Erythroblast (primary cell): ENCODE measurements at regions not wholly inside any gene's neighbourhood (a gene's known extent, or its start where the extent isn't known, plus 50 kb on each side); places are given as distances from the start of the nearest gene placed in this dataset.
"Not testable (repeated sequence)": the region's sequence is repeated elsewhere in the genome, so short reads cannot be mapped to it uniquely, and the experiment has no call there.

Source experiments
- DNase-seq, 2 experiments: peaks; one replicate each; lab custom pipeline; 2025; lab: John Stamatoyannopoulos, UW
- GATA1 ChIP-seq: IDR thresholded peaks from 2 replicates; pipeline ENCODE4 v1.6.1; 2011; ENCODE audit warnings: low read depth, mild to moderate bottlenecking, control low read depth, low read length, moderate library complexity
- POLR2A ChIP-seq: IDR thresholded peaks from 2 replicates; pipeline ENCODE4 v1.6.1; 2011; ENCODE audit warnings: mild to moderate bottlenecking, low read length

DNA sequence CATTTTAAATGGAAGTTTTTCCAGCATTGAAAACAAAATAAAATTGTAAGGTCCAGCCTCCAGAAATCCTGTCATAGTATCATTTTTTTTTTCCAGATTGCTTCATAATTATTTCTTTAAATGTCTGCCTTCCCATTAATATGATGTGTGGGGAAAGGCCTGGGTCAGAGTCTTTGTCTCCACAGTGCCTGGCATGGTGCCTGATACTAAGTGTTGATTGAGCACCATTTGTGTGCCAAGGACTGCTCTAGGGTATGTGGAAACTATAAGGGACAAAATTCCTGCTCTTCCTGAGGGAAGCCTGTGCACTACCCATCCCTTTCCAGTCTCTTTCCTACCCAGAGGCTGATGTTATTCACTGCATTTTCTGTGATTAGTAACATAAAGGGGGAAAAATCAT, 53.1 kb upstream of the BEND4 start:
- no peak for DNase-seq
- TF ChIP-seq GATA1, result no peak
- TF ChIP-seq POLR2A, result no peak

DNA sequence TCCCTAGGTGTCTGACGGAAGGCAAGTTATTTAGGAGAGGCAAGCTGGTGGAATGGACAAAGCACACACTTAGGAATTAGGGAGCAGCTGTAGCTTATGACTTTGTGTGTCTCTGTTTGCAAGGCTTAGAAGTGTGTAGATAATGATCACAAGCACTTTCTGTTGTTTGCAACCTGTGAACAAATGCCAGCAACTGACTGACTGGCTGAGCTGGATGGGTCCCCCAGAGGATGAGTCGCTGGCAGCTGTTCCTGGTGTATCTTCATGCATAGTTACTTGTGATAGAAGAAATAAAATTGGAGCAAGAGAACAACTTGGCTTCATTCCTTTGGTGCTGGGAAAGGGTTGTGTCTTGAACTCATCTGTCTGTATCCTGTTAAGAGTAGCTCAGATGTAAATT, 64.2 kb upstream of the BEND4 start:
- no peak for TF ChIP-seq GATA1
- TF ChIP-seq POLR2A, result no peak
- no peak for DNase-seq

DNA sequence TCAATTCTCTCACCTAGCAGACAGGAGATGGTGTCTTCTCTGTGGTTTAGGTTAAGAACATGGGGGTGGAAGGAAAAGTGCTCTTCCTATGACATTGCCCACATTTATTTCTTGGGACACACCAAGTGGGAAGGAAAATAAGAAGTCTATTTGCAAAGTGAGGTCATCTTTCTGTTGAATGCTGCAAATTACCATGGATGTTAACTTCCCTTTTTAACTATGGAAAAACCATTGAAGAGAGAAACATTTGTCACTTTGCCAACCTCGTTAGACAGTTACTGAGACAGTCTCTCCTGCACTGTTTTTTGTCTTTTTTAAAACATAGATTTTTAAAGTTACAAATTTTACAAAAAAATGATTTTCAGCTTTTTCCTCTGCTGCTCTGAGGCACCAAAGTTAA, 72.8 kb upstream of the BEND4 start:
- no peak for DNase-seq
- TF ChIP-seq GATA1, result no peak
- TF ChIP-seq POLR2A, result no peak

DNA sequence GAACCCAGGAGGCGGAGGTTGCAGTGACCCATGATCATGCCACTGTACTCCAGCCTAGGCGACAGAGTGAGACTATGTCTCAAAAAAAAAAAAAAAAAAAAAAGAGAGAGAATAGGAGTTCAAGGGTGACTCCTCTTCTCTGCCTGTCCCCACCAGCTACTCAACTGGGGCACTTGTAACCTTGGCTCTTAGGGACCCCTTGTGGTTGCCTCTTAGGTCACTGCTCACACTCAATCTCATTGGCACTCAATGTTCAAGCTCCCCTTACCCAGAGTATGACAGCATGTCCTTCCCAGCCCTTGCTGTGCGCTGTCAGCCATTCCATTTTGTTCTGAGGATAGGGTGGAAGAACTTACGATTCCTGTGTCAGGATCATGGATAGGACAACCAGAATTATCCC, 82.4 kb upstream of the BEND4 start:
- DNase-seq, result no peak

DNA sequence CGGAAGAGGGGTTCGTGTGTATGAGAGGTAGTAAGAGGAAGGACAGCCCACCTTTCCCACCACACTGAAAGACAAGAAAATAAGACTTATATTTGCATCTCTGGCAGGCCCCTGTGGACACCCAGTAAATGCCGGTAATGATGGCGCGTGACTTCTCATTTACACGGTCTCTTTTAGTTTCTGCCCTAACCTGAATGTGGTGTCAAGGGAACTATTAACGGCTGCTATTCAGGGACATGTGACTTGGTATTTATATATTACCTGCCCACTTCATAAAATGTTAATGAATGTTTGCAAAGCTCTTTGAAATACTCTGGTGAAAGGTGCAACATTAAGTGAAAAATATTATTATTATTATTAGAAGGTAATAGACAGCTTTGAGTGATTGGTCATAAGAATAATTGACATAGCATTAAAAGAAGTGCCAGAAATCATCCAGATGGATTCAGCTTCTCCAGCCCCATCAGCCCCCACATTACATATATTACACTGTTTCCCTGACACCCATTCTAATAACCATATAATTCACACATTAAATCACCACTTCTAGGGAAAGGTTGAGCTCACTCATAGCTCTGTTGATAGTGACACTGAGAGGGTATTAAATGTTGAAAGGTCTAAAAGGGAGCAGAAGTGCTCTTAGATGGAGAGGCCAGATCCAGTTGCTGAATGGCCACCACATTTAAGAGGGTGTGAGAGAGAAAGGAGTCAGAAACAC, 83.0 kb upstream of the BEND4 start:
- DNase-seq, result no peak
- TF ChIP-seq POLR2A (no peak), GATA1 (no peak)

More for the DNA sequence above, 82.4 kb upstream of the BEND4 start:
- TF ChIP-seq POLR2A (no peak), GATA1 (no peak)

DNA sequence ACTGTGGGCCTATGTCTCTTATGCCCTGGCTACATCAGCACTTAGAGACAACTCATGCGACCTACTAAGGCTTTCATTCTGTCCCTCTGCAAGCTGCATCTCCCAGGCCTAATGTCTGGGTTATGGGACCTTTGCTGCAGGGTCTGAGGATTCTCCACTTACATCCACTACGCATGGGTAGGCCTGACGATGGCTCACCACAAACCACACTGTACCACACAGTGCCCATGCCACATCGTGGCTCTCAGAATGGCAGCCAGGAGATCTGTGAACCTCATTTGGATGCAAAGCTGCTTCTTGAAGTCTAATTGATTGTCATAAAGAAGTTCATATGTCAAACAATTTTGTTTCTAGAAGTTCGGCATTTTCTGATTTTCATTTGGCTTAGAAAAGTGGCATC, 84.6 kb upstream of the BEND4 start:
- no peak for TF ChIP-seq GATA1
- no peak for TF ChIP-seq POLR2A
- DNase-seq, result no peak

DNA sequence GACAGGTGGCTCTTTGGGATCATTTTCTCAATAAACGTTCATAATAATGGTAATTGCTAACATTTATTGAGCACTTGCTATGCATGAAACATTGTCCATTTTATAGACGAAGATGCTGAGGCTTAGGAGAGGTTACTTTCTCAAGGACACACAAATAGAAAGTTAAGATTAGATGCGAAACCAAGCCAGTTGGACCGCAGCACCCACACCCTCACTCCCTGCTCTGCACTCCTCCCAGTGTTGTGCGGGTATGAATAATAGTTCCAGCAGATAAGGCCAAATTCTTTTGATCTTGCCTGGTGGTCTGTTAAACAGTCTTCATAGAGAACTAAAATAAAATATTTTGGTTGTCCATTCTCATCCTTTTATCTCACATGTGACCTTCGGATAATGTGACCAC, 85.0 kb upstream of the BEND4 start:
- DNase-seq, result no peak
- TF ChIP-seq POLR2A, result no peak
- no peak for TF ChIP-seq GATA1

DNA sequence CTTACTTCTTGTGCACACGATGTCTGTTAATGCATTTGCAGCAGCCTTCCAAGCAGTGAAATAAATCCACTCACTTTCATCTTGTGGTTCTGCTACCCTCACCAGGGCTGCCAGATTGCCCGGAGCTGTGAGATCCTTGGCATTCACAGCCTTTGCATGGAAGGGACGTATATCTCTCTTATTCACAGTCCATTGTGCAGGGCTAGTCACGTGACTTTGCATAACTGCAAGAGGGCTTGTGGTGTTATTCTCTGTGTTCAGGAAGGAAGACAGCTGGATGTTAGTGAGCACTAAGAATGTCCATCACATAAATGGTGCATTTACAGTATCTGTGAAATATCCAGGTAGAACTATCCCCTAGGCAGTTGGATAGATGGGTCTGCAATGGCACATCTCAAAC, 96.5 kb upstream of the BEND4 start:
- DNase-seq, result no peak
- no peak for TF ChIP-seq GATA1
- no peak for TF ChIP-seq POLR2A

DNA sequence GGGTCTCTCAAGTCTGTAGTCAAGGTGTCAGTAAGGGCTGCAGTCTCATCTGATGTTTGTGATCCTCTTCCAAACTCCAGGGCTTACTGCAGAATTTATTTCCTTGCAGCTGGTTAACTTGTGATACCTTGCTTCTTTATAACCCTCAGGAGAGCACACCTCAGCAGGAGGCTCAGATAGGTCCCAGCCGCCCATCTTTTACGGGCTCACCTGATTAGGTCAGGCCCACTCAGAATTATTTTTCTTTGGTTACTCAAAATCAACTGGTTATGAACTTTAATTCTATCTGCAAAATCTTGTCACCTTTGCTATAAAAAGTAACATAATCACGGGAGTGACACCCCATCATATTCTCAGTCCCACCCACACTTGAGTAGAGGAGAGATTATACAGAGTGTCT, 99.9 kb upstream of the BEND4 start:
- no peak for DNase-seq
- TF ChIP-seq GATA1, result no peak
- no peak for TF ChIP-seq POLR2A

DNA sequence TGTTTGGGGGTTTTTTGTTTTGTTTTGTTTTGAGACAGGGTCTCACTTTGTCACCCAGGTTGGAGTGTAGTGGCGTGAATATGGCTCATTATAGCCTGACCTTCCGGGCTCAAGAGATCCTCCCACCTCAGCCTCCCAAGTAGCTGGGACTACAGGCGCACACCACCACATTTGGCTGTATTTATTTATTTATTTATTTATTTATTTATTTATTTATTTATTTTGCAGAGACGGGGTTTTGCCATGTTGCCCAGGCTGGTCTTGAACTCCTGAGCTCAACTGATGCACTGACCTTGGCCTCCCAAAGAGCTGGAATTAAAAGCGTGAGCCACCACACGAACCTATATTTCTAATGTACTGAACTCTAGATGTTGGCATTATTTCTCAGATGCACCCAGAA, 105.2 kb upstream of the BEND4 start:
- not testable (repeated sequence) for DNase-seq

DNA sequence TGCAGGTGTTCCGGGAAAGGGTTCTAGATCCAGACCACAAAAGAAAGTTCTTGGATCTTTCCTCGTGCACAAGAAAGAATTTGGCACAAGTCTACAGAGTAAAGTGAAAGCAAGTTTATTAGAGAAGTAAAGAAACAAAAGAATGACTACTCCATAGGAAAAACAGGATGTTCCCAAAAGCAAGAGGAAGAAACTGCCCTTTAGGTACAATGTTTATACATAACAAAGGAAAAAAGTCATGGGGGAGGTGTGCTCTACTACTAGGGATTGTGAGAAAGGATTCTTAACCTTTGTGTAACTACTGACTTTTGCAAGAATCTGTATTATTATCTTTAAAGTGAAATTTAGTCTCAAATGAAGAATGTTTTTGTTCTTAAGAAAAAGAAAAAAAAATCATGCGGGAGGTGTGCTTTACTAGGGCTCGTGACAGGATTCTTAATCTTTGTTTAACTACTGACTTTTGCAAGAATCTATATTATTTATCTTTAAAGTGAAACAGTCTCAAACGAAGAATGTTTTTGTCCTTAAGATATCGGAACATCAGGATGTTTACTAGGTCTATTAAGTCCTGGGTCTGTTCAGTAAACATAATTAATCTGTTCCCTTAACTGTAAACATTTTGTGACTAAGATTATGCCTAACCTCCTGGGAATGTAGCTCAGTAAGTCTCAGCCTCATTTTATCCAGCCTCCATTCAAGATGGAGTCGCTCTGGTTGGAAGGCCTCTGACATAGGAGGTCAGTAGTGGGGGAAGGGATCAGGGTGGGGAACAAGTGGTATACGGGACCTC, 110.4 kb upstream of the BEND4 start:
- no peak for DNase-seq
- TF ChIP-seq POLR2A (no peak), GATA1 (no peak)

DNA sequence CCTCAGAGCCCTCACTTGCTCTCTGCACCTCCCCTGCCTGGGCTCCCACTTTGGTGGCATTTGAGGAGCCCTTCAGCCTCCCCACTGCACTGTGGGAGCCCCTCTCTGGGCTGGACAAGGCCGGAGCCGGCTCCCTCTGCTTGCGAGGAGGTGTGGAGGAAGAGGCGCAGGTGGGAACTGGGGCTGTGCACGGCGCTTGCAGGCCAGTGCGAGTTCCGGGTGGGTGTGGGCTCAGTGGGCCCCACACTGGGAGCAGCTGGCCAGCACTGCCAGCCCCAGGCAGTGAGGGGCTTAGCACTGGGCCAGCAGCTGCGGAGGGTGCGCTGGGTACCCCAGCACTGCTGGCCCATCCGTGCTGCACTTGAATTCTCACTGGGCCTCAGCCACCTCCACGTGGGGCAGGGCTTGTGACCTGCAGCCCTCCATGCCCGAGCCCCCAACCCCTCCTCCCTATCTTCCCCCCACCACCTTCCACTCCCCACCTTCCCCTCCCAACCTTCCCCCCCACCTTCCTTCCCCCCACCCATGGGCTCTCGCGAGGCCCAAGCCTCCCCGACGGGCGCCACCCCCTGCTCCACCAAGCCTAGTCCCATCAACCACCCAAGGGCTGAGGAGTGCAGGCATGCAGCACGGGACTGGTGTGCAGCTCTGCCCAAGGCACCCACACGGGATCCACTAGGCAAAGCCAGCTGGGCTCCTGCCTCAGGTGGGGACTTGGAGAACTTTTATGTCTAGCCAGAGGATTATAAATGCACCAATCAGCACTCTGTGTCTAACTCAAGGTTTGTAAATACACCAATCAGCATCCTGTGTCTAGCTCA, 113.5 kb upstream of the BEND4 start:
- DNase-seq, result no peak
- no peak for TF ChIP-seq POLR2A
- TF ChIP-seq GATA1, result no peak

DNA sequence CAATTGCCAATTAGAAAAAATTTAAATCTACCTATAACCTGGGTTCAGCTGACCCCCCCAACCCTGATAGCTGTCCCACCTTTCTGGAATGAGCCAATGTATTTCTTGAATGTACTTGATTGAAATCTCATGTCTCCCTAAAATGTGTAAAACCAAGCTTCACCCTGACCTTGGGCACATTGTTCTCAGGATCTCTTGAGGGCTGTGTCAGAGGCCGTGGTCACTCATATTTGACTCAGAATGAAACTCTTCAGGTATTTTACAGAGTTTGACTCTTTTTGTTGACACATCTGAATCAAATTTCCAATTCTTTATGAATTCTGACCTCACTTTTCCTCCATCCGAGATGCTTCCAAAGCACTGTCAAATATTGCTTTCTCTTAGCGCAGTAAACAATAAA, 115.3 kb upstream of the BEND4 start:
- no peak for DNase-seq
- TF ChIP-seq GATA1 (no peak), POLR2A (no peak)

DNA sequence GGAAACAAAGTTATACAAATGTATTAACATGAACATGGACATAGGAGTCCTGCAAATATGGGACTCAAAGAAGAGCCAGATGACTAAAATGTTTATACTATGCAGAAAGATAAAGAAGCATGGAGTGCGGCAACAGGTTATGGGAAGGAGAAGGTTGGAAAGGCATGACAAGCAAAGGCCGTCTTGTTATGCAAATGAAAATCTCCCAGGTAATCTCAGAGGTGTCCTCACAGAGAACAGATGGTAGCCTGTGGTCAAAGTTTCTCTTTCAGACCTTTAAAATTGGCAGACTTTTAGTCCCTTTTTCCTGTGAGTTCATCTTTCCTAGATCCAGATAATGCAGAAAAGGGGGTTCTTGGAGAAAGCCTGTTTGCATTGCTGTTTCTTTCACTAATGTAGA, 116.4 kb upstream of the BEND4 start:
- DNase-seq, result no peak
- TF ChIP-seq GATA1 (no peak), POLR2A (no peak)

DNA sequence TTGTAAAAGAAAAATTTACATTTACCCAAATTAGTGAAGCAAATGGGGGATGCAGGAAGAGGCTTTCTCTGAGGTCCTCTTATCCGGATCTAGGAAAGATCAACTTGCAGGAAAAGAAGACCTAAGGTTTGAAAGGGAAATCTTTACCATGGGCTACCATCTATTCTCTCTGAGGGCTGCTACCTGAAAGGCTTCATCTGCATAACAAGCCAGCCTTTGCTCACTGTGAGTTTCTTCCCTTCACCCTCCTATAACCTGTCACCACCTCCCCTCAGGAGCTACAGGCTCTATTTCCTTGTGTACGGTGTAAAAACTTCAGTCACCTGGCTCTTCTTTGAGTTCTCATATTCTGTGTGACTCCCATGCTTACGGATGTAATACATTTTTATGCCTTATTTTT, 118.6 kb upstream of the BEND4 start:
- TF ChIP-seq POLR2A, result no peak
- no peak for TF ChIP-seq GATA1
- no peak for DNase-seq
